Stimulated activated naive CD4-positive, alpha-beta T cell treated with Interleukin-2 at 50 U/mL for 16 hours (primary cell): ENCODE measurements at regions not wholly inside any gene's neighbourhood (a gene's known extent, or its start where the extent isn't known, plus 50 kb on each side); places are given as distances from the start of the nearest gene placed in this dataset.
A peak's percentile ranks its signal among the peaks of the same experiment; 100 is the strongest.

Experiments
- DNase-seq: peaks from one replicate; lab custom pipeline; 2025; lab: John Stamatoyannopoulos, UW

GRCh38 chr17:77687921-77688320, 270.6 kb upstream of the TNRC6C start:
- no peak for DNase-seq

GRCh38 chr17:77688369-77688768, 270.1 kb upstream of the TNRC6C start:
- no peak for DNase-seq

GRCh38 chr17:77690271-77691161, 268.0 kb upstream of the TNRC6C start:
- no peak for DNase-seq

- DNase-seq = no peak
These were observed 267.1 kb upstream of the TNRC6C start for GRCh38 chr17:77691216-77692085.

- DNase-seq = peak; percentile 9
These were observed 265.8 kb upstream of the TNRC6C start for GRCh38 chr17:77692571-77693161.

GRCh38 chr17:77693301-77693700, 265.2 kb upstream of the TNRC6C start:
- no peak for DNase-seq

GRCh38 chr17:77693776-77694175, 264.7 kb upstream of the TNRC6C start:
- DNase-seq = no peak

GRCh38 chr17:77694391-77695363, 263.8 kb upstream of the TNRC6C start:
- DNase-seq = no peak

GRCh38 chr17:77695386-77695785, 263.1 kb upstream of the TNRC6C start:
- DNase-seq = no peak

GRCh38 chr17:77696151-77696720, 262.3 kb upstream of the TNRC6C start:
- no peak for DNase-seq

- DNase-seq = no peak
These were observed 261.6 kb upstream of the TNRC6C start for GRCh38 chr17:77696721-77697460.

GRCh38 chr17:77697480-77698400, 260.8 kb upstream of the TNRC6C start:
- no peak for DNase-seq

GRCh38 chr17:77698903-77699623, 259.4 kb upstream of the TNRC6C start:
- no peak for DNase-seq

GRCh38 chr17:77700165-77700881, 258.2 kb upstream of the TNRC6C start:
- DNase-seq = no peak

- no peak for DNase-seq
These were observed 256.5 kb upstream of the TNRC6C start for GRCh38 chr17:77701996-77702395.

- DNase-seq = no peak
These were observed 254.3 kb upstream of the TNRC6C start for GRCh38 chr17:77704048-77704815.

GRCh38 chr17:77706938-77707337, 251.6 kb upstream of the TNRC6C start:
- no peak for DNase-seq
